ENCODE measurements at regions not wholly inside any gene's neighbourhood (a gene's known extent, or its start where the extent isn't known, plus 50 kb on each side); places are given as distances from the start of the nearest gene placed in this dataset.

DNA sequence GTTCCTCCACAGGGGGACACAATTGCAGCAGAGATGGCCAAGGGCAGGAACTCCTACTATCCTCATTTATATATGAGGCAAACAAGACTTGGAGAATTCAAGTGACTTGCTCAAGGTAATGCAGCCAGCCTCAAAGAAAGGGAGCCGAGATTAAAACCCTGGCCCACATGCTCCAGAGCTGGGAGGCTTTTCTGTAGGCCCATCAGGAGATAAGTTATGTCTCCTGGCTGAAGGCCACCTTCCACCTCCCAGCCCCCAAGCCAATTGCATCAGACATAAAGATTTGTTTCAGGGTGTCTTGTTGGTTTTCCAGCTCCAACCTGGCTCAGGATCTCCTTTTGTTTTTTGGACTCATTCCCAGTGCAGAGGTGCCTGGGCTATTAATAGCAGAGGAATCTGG is 59.5 kb downstream of the SMIM38 start:
- TF ChIP-seq, protein P1, sequence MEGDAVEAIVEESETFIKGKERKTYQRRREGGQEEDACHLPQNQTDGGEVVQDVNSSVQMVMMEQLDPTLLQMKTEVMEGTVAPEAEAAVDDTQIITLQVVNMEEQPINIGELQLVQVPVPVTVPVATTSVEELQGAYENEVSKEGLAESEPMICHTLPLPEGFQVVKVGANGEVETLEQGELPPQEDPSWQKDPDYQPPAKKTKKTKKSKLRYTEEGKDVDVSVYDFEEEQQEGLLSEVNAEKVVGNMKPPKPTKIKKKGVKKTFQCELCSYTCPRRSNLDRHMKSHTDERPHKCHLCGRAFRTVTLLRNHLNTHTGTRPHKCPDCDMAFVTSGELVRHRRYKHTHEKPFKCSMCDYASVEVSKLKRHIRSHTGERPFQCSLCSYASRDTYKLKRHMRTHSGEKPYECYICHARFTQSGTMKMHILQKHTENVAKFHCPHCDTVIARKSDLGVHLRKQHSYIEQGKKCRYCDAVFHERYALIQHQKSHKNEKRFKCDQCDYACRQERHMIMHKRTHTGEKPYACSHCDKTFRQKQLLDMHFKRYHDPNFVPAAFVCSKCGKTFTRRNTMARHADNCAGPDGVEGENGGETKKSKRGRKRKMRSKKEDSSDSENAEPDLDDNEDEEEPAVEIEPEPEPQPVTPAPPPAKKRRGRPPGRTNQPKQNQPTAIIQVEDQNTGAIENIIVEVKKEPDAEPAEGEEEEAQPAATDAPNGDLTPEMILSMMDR (IDR thresholded peaks at IDR 0.05; ENCODE audit: control insufficient read depth, extremely low read depth, insufficient read depth): no peak
- no peak for DNase-seq (ENCODE audit: low read depth)
- H3K4me3 ChIP-seq (ENCODE audit: low read depth, low read length): no peak overlapping the region

- no peak overlapping the region for H3K4me3 ChIP-seq (ENCODE audit: low read depth, low read length)
- no peak for DNase-seq (ENCODE audit: low read depth)
- TF ChIP-seq, protein P1 (IDR thresholded peaks at IDR 0.05; ENCODE audit: control insufficient read depth, extremely low read depth, insufficient read depth): no peak
Measured at GRCh38 chr11:69215784-69216415, 60.2 kb downstream of the SMIM38 start.

DNA sequence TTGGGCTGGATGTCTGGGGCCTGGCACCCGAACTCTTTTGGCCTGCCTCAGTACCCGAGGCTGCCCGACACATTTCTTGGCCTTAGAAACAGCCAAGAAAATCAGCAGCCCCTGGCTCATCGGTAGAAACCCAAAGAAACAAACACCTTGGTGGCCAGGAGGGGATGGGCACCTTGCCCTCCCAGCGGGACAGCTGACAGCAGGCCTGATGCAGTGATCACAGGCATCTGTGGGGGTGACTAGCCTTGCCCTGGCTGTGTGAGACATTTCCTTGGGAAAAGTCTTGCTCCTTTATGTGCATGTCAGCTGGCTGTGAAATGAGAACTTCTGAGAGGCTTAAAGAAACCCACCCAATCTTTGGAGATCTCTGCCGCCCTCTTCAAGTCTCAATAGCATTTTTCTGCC is 60.9 kb downstream of the SMIM38 start:
- H3K4me3 ChIP-seq (ENCODE audit: low read depth, low read length): no peak overlapping the region
- TF ChIP-seq, protein P1 (IDR thresholded peaks at IDR 0.05; ENCODE audit: control insufficient read depth, extremely low read depth, insufficient read depth): no peak
- no peak for DNase-seq (ENCODE audit: low read depth)

DNA sequence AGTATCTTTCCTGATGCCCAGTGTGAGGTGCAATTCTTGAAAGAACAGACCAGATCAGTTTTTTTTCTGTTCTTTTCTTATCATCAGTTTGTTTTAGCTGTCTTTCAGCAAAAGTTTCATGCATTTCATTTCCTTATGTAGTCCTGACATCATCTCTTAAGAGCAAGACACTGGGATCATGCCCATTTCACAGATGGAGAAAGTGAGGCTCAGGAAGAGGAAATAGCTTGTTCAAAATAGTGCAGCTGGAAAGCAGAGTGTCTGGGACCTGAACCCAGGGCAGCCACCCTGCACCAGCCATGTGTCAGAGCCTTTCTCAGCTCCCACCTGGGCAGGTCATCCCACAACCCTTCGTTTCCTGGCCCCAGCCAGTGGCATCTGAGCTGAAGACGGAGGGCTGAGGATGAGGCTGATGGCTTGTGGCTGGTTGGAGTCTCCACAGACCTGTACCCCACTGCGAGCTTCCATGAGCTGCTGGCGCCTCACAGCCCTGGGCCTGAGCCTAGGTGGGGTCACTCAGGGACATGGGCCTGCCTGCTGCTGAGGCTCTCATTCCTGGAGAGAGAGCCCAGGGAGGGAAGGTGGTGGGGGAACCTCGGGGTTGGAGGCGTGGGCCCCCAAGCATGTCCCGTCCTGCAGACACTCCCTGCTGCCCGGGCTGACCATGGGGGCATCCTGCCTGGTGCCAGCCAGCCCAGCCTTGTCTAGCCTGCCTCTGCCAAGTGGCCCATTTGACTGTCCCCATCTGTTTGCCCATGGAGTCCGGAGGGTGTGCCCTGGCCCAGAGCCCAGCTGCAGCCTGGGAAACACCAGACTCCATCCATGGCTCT is 61.8 kb downstream of the SMIM38 start:
- TF ChIP-seq, protein P1 (IDR thresholded peaks at IDR 0.05; ENCODE audit: control insufficient read depth, extremely low read depth, insufficient read depth): no peak
- no peak for DNase-seq (ENCODE audit: low read depth)
- no peak overlapping the region for H3K4me3 ChIP-seq (ENCODE audit: low read depth, low read length)

DNA sequence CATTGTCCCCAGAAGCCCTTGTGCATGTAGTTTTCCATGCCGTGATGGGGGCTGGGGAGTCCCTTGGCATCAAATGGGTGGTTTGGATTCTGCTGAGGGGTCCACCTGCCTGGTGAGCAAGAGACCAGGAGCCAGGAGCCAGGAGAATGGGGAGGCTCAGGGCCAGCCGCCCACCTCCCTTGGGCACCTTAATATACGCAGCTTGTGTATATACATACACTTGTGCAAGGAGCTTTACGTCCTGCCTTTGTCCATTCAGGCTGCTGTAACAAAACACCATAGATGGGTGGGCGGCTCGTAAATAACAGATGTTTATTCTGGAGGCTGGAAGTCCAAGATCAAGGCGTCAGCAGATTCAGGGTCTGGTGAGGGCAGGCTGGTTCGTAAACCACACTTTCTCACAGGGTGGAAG is 62.5 kb downstream of the SMIM38 start:
- no peak overlapping the region for H3K4me3 ChIP-seq (ENCODE audit: low read depth, low read length)
- TF ChIP-seq, protein P1 (IDR thresholded peaks at IDR 0.05; ENCODE audit: control insufficient read depth, extremely low read depth, insufficient read depth): no peak
- DNase-seq (ENCODE audit: low read depth): no peak

DNA sequence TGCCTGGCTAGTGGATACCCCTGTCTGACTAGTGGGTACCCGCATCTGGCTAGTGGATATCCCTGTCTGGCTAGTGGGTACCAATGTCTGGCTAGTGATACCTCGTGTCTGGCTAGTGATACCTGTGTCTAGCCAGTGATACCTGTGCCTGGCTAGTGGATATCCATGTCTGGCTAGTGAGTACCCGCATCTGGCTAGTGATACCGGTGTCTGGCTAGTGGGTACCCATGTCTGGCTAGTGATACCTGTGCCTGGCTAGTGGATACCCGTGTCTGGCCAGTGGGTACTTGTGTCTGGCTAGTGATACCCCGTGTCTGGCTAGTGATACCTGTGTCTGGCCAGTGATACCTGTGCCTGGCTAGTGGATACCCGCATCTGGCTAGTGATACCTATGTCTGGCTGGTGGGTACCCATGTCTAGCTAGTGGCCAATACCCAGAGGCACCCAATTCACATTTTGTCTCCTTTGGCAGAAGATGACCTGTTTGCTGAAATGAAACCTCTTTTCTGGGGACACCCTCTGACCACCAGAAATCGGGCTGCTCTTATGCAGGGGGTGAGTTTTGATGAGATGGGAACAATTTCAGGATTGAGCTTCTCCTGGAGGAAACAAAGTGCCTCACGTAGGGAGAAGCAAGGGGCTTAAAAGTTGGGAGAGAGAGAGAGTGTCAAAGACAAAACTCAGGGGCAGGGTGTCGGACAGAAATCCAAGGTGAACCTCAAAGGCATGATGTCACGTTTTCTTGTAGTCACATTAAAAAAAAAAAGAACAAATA is 63.4 kb downstream of the SMIM38 start:
- no peak for DNase-seq (ENCODE audit: low read depth)
- TF ChIP-seq, protein P1 (IDR thresholded peaks at IDR 0.05; ENCODE audit: control insufficient read depth, extremely low read depth, insufficient read depth): no peak
- H3K4me3 ChIP-seq (ENCODE audit: low read depth, low read length): no peak overlapping the region
